NCI-H1105 (cell line): ENCODE measurements at regions not wholly inside any gene's neighbourhood (a gene's known extent, or its start where the extent isn't known, plus 50 kb on each side); places are given as distances from the start of the nearest gene placed in this dataset.
"Not testable (repeated sequence)": the region's sequence is repeated elsewhere in the genome, so short reads cannot be mapped to it uniquely, and the experiment has no call there.

Experiments
- DNase-seq: peaks from one replicate; lab custom pipeline; 2025; lab: John Stamatoyannopoulos, UW

DNA sequence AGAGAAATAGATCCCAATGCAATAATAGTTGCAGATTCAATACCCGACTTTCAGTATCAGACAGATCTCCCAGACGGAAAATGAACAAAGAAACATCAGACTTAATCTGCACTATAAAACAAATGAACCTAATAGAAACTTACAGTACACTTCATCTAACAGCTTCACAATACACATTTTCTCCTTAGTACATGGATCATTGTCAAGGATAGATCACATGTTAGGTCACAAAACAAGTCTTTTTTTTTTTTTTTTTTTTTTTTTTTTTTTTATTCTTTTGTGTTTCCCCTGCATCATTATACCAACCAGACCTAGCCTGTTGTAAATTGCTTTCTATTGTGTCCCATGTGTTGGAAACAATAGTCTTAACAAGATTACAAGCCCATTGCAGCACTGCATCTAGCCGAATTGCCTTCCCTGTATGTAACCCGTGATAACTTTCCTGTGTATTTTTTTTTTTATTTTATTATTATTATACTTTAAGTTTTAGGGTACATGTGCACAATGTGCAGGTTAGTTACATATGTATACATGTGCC, 134.0 kb upstream of the MAD2L1 start:
- not testable (repeated sequence) for DNase-seq

DNA sequence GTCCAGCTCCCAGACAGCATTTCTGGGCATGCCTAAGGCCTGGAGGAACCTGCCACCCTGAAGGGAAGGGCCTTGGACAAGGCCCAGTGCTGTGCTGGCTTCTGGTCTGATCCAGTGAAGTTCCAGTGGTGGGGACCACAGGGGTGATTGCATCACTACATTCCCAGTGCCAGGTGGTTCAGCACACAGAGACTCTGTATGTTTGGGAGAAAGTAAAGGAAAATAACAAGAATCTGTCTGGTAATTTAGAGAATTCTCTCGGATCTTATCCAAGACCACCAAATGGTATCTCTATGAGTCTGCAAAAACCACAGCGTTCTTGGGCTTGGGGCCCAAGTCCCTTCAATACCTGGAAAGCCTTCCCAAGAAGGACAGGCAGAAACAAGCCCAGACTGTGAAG, 131.8 kb upstream of the MAD2L1 start:
- DNase-seq: no peak

DNA sequence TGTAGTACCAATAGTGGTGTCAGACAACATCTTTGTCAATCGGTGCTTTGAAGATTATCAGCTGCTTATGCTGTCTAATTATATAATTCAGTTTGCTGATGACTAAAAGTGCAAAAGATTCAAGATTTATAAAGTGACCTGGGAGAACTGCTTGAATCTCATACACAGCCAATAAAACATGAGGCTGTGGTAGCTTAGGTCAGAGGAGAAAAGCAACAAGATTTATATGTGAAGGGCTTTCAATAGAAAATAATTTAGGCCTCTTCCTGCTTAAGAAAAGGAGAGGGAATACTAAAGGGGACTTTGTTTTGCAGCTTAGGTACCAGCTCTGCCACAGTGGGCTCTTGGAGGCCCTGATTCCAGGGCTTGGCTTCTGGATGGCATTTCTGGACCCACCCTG, 111.0 kb upstream of the MAD2L1 start:
- no peak for DNase-seq

DNA sequence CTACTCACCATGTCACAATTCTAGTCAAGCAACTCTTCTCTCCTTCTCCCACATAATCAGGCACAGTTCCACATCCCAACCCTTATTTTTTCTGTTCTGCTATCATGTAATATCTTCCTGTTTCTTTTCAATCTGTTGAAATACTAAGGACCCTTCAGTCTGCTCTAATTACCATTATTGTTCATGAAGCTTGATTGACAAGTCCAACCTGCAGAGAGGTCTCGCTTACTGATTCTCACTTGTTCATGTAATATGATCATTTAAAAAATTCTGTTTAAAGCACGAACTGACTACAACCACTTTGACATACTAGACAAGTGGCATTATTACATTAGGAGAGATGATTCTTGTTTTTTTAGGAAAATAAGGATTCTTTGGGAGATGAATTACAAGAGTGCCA, 108.6 kb upstream of the MAD2L1 start:
- no peak for DNase-seq

DNA sequence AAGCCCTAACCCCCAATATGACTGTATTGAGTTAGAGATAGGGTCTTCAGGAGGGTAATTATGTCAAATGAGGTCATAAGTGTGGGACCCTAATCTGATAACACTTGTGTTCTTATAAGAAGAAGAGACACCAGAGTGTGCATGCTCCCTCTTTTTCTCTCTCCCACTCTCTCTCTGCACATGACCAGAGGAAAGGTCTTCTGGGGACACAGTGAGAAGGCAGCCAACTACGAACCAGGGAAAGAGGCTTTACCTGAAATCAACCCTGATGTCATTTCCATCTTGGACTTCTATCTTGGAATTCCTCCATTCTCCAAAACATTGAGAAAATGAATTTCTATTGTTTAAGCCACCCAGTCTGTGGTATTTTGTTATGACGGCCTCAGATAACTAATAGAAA, 97.2 kb upstream of the MAD2L1 start:
- DNase-seq: no peak

GRCh38 chr4:120158841-120159463, 92.3 kb upstream of the MAD2L1 start:
- DNase-seq: no peak

- no peak for DNase-seq
Observed at GRCh38 chr4:120158046-120158445, 91.4 kb upstream of the MAD2L1 start.

DNA sequence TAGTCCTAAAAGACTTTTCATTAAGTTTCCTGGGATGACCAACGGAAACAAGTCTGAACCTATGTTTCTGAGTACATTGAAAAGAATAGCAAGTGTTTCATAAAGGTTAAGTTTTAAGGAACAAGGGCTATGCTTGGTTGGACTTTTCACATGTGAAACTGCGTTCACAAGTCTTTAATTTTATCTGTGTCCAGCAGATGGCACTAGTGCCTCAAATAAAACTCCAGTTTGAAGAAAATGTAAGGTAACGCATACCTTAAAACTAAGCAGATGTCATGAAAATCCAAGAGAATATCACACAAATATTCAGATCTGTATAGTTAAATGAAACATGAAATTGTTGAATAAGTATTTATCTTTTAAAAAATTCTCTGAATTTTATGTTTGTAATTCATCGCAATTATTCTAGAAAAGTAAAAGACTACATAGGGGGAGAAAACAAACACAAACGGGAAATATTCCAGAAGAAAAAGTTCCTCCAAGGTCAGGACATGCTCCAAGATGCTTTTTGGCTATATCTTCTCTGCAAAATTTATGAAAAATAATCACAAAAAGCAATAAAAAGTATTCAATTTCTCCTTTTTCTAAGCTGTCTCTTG, 89.6 kb upstream of the MAD2L1 start:
- peak; percentile 8 for DNase-seq

DNA sequence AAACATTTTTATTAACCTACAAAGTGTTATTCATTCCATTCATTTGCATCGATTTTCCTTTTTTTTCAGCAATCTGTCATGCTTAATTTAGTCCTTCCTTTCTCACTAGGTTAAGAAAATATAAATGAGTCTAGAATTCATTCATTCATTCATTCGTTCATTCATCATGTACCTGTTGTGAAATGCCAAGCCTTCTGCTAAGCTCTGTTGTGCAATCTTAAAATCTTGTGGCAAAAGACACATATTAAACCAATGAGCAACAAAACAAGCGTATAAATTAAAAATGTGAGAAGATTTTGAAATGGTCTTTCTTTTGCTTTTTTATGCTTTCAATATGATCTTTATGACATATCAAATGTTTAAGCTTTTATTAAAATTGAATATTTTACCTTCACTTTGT, 88.6 kb upstream of the MAD2L1 start:
- no peak for DNase-seq

DNA sequence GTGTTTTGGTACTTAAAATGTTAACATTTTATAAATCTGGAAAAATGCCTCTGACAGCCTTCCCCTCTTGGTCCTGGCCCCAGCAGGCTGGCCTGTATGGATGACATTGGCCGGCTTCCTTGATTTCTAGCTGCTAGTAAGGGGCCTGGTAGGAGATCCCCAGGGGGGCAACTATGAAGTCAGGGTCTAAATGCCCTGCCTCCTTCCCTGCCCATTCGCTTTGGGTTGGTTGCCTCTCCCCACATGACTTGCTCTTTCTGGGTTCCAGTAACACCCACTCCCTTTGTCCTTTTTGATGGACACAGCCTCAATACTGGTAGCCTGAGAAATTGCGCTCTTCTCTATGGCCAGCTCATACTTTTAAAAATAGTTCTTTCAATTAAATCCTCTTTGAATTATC, 78.0 kb upstream of the MAD2L1 start:
- DNase-seq: no peak

- DNase-seq: no peak
Observed at GRCh38 chr4:120144041-120144440, 77.4 kb upstream of the MAD2L1 start.

- DNase-seq: no peak
Observed at GRCh38 chr4:120139392-120139791, 72.7 kb upstream of the MAD2L1 start.

GRCh38 chr4:120132935-120133334, 66.3 kb upstream of the MAD2L1 start:
- no peak for DNase-seq

DNA sequence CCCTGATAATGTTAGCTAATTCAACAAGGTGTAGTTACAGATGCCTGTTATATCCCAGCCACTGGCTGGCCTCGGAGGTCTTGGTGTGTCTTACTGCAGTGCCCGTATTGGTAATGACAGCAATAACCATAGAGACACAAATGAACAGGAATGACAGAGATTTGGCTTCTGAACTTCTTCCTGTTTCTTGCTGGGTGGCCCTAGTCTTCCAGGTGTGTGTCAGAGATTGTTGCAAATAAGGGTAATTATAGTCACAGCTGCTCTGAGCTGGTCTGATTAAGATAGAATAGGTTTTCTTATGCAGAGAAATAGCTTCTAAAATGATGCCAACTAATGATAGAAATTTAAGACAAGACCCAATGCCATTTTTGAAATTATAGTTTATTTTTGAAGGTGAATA, 64.1 kb upstream of the MAD2L1 start:
- no peak for DNase-seq
